B cell (primary cell): ENCODE measurements at regions not wholly inside any gene's neighbourhood (a gene's known extent, or its start where the extent isn't known, plus 50 kb on each side); places are given as distances from the start of the nearest gene placed in this dataset.

Experiments used
- ATAC-seq: fragments of 200-7000 bp; cut with Tn5 transposase; one replicate; pipeline ENCODE4 v1.10.0; 2021; ENCODE audit warnings: low read depth, mild to moderate bottlenecking, moderate number of reproducible peaks, moderate library complexity
- CTCF ChIA-PET: fragments of 350-600 bp; sonication (Branson Sonifier 250); formaldehyde crosslinking; loops from one replicate; lab custom pipeline; 2021; ENCODE audit warnings: antibody characterized with exemption, inconsistent platforms; lab: Charles Lee
- POLR2A ChIA-PET: fragments of 350-600 bp; sonication (Branson Sonifier 250); formaldehyde crosslinking; loops from one replicate; lab custom pipeline; 2021; ENCODE audit warnings: antibody characterized with exemption; lab: Charles Lee
- DNase-seq: peaks from one replicate; pipeline ENCODE4 v3.0.0; 2013
- H2AFZ ChIP-seq: 2 replicates; pipeline ENCODE4 v1.6.1; 2012; ENCODE audit warnings: mild to moderate bottlenecking, low read depth, low read length; ENCODE audit not compliant: insufficient read depth, poor library complexity, severe bottlenecking
- H3K27ac ChIP-seq, 2 donors: 1 replicate in 1 of 2; 2 replicates in 1 of 2; pipeline ENCODE4 v1.5.1; 2012 to 2013; ENCODE audit warnings: low read length in 2 of 2, mild to moderate bottlenecking in 2 of 2, moderate library complexity in 1 of 2
- H3K27me3 ChIP-seq, 4 experiments: fragments of 200-600 bp in 1 of 4; sonication (generic) in 1 of 4; replicated peaks in 1 of 4; 1 replicate in 2 of 4; 2 replicates in 2 of 4; pipeline versions ENCODE4 v1.6.1 to v1.7.0; 2013 to 2016; ENCODE audit warnings: low read length in 3 of 4, mild to moderate bottlenecking in 2 of 4, mixed read lengths in 1 of 4, moderate library complexity in 1 of 4; ENCODE audit not compliant: insufficient read depth in 4 of 4, control insufficient read depth in 3 of 4; ENCODE audit errors: control extremely low read depth in 1 of 4
- H3K36me3 ChIP-seq, 2 experiments: replicated peaks in 1 of 2; 1 replicate in 1 of 2; 2 replicates in 1 of 2; pipeline versions ENCODE4 v1.6.1 to v1.7.1; 2013; ENCODE audit warnings: low read length in 1 of 2; ENCODE audit not compliant: insufficient read depth in 2 of 2, control insufficient read depth in 1 of 2; ENCODE audit errors: control extremely low read depth in 1 of 2, extremely low read depth in 1 of 2
- H3K4me1 ChIP-seq, 2 donors: fragments of 200-600 bp in 1 of 2; sonication (generic) in 1 of 2; 1 replicate in 1 of 2; 2 replicates in 1 of 2; pipeline versions ENCODE4 v1.5.1 to v1.6.1; 2013 to 2017; ENCODE audit warnings: low read length in 2 of 2; ENCODE audit not compliant: control insufficient read depth in 2 of 2, insufficient read depth in 2 of 2
- H3K4me2 ChIP-seq: replicated peaks from 2 replicates; pipeline ENCODE3; 2012; ENCODE audit warnings: mild to moderate bottlenecking, low read depth, low read length; ENCODE audit not compliant: poor library complexity, severe bottlenecking
- H3K4me3 ChIP-seq, 5 experiments: fragments of 200-600 bp in 1 of 5; sonication (generic) in 1 of 5; 1 replicate in 3 of 5; 2 replicates in 2 of 5; pipeline versions ENCODE4 v1.5.1 to v1.7.0; 2011 to 2016; ENCODE audit warnings: low read length in 4 of 5, mild to moderate bottlenecking in 4 of 5, low read depth in 2 of 5, control low read depth in 1 of 5, moderate library complexity in 1 of 5; ENCODE audit not compliant: insufficient read depth in 1 of 5; ENCODE audit errors: control extremely low read depth in 1 of 5, extremely low read depth in 1 of 5
- H3K79me2 ChIP-seq: fragments of 200-600 bp; sonication (generic); one replicate; pipeline ENCODE4 v1.6.0; 2016; ENCODE audit warnings: low read length; ENCODE audit not compliant: control insufficient read depth, insufficient read depth
- H3K9ac ChIP-seq: fragments of 200-600 bp; sonication (generic); 2 replicates; pipeline ENCODE4 v1.6.1; 2017; ENCODE audit warnings: mild to moderate bottlenecking, low read length, moderate library complexity
- H3K9me3 ChIP-seq, 3 donors: one replicate each; pipeline versions ENCODE4 v1.6.1 to v1.7.1; 2013; ENCODE audit warnings: low read length in 2 of 3; ENCODE audit not compliant: control insufficient read depth in 2 of 3, insufficient read depth in 1 of 3; ENCODE audit errors: control extremely low read depth in 1 of 3
- H4K20me1 ChIP-seq: 2 replicates; pipeline ENCODE4 v1.6.0; 2012; ENCODE audit warnings: mild to moderate bottlenecking, low read length; ENCODE audit not compliant: insufficient read depth, control insufficient read depth, poor library complexity, severe bottlenecking
- H3K27ac Mint-ChIP-seq: one replicate; pipeline ENCODE4 v1.8.0; 2021; ENCODE audit warnings: mixed read lengths
- H3K27me3 Mint-ChIP-seq: one replicate; pipeline ENCODE4 v1.8.0; 2021; ENCODE audit warnings: mixed read lengths
- H3K4me1 Mint-ChIP-seq: one replicate; pipeline ENCODE4 v1.8.0; 2021; ENCODE audit warnings: mixed read lengths
- H3K4me3 Mint-ChIP-seq: one replicate; pipeline ENCODE4 v1.8.0; 2021; ENCODE audit warnings: mixed read lengths
- H3K9me3 Mint-ChIP-seq: one replicate; pipeline ENCODE4 v1.8.0; 2022; ENCODE audit warnings: mixed read lengths; ENCODE audit not compliant: insufficient read depth
- EZH2 ChIP-seq: IDR thresholded peaks from 2 replicates; pipeline ENCODE4 v1.6.1; 2012; ENCODE audit warnings: borderline replicate concordance, low read depth, mild to moderate bottlenecking, moderate library complexity, low read length; ENCODE audit not compliant: insufficient read depth, poor library complexity, severe bottlenecking
- WGBS: methylation state at CpG from one replicate; pipeline ENCODE4 v1.1.5; 2013; ENCODE audit warnings: missing lambda C conversion rate; ENCODE audit not compliant: insufficient coverage; 5-methylcytosine and 5-hydroxymethylcytosine counted together
- intact Hi-C: fragments of 100-400 bp; cut with micrococcal nuclease; formaldehyde crosslinking; loops from one replicate; pipeline ENCODE4 v1.10.0; 2022
- TF ChIP-seq, protein P1 (sequence below): fragments of 200-600 bp; IDR thresholded peaks from one replicate; pipeline ENCODE4 v1.8.0; 2022; ENCODE audit warnings: antibody characterized with exemption, mild to moderate bottlenecking

- H4K20me1 ChIP-seq = no peaks in the 10 kb centered on the region
- H3K4me1 Mint-ChIP-seq = no peaks in the 10 kb centered on the region
- no peak overlapping the region for H3K4me2 ChIP-seq
- TF ChIP-seq, protein P1, sequence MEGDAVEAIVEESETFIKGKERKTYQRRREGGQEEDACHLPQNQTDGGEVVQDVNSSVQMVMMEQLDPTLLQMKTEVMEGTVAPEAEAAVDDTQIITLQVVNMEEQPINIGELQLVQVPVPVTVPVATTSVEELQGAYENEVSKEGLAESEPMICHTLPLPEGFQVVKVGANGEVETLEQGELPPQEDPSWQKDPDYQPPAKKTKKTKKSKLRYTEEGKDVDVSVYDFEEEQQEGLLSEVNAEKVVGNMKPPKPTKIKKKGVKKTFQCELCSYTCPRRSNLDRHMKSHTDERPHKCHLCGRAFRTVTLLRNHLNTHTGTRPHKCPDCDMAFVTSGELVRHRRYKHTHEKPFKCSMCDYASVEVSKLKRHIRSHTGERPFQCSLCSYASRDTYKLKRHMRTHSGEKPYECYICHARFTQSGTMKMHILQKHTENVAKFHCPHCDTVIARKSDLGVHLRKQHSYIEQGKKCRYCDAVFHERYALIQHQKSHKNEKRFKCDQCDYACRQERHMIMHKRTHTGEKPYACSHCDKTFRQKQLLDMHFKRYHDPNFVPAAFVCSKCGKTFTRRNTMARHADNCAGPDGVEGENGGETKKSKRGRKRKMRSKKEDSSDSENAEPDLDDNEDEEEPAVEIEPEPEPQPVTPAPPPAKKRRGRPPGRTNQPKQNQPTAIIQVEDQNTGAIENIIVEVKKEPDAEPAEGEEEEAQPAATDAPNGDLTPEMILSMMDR = no peak
- no peak for TF ChIP-seq EZH2
- intact Hi-C loops = no loop called here
- 88% methylated on average over 1 of the region's 3 CpGs for WGBS
- H3K27me3 ChIP-seq = peaks cover 0 to 4% (median under 1%) of the 10 kb centered on the region in 4 experiments
- no peaks in the 10 kb centered on the region for H3K9me3 Mint-ChIP-seq
- ChIA-PET CTCF (interaction anchor here (1.2 kb wide), 1 partner anchor 74 kb away, joined by 3 read pairs; no protein-coding TSS in a partner anchor), POLR2A (no interaction called here)
- ATAC-seq (no peak), DNase-seq (no peak)
- H3K4me3 Mint-ChIP-seq = no peak overlapping the region
- H3K27ac Mint-ChIP-seq = no peak overlapping the region
- H3K27ac ChIP-seq = no peak overlapping the region
- H3K9me3 ChIP-seq = peaks cover 0 to 3% (median 0%) of the 10 kb centered on the region in 3 donors
- no peaks in the 10 kb centered on the region for H3K79me2 ChIP-seq
- H3K4me1 ChIP-seq = no peaks in the 10 kb centered on the region
- H3K4me3 ChIP-seq = no peak overlapping the region
- no peak overlapping the region for H2AFZ ChIP-seq
- no peaks in the 10 kb centered on the region for H3K36me3 ChIP-seq
- H3K9ac ChIP-seq = no peak overlapping the region
- peaks cover 9% of the 10 kb centered on the region for H3K27me3 Mint-ChIP-seq
Measured at GRCh38 chr1:94698759-94699502, 121.2 kb upstream of the SLC44A3 start.

DNA sequence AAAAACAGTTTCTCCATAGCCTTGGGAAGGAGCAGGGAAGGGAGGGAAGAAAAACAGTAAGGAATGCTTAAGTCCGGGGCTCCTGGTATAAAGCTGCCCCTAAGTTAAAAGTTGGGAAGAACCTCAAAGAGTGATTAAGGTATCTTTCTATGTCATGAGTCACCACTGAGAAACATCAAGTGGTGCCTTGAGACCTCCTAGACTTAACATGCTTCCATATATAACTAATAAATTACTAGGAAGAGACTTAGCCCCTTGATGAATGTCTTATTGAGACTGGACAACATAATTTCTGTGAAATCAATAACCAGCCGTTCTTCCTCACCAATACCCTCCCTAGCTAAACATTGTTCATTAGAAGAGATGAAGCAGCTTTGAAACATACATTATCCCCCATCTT lies 121.8 kb upstream of the SLC44A3 start:
- intact Hi-C loops = no loop called here
- Histone ChIP-seq H3K79me2 (no peaks in the 10 kb centered on the region), H3K9me3 (peaks cover 0 to 3% (median 0%) of the 10 kb centered on the region in 3 donors), H3K9ac (no peak overlapping the region), H3K27me3 (peaks cover 0 to 6% (median 2%) of the 10 kb centered on the region in 4 experiments), H4K20me1 (no peaks in the 10 kb centered on the region), H3K4me3 (no peak overlapping the region), H3K27ac (no peak overlapping the region), H3K4me2 (no peak overlapping the region), H3K4me1 (no peaks in the 10 kb centered on the region), H2AFZ (no peak overlapping the region), H3K36me3 (no peaks in the 10 kb centered on the region)
- WGBS = no CpG with 5 or more reads among the region's 2 CpGs
- Mint-ChIP-seq H3K27ac (no peak overlapping the region), H3K4me1 (no peaks in the 10 kb centered on the region), H3K27me3 (peaks cover 11% of the 10 kb centered on the region), H3K9me3 (no peaks in the 10 kb centered on the region), H3K4me3 (no peak overlapping the region)
- no peak for TF ChIP-seq EZH2
- TF ChIP-seq, protein P1 = no peak
- DNase-seq (no peak), ATAC-seq (no peak)
- CTCF ChIA-PET = interaction anchor here (1.2 kb wide), 1 partner anchor 74 kb away, joined by 3 read pairs; no protein-coding TSS in a partner anchor
- POLR2A ChIA-PET = no interaction called here
